Heart left ventricle (tissue), 13 donors: ENCODE measurements at regions not wholly inside any gene's neighbourhood (a gene's known extent, or its start where the extent isn't known, plus 50 kb on each side); places are given as distances from the start of the nearest gene placed in this dataset.

Experiments
- CTCF ChIP-seq, 12 donors: fragments of 200-600 bp; sonication (generic) in 4 of 12; IDR thresholded peaks; one replicate each; pipeline versions ENCODE4 v1.5.0 to v1.8.0; 2018 to 2022; ENCODE audit warnings: antibody characterized with exemption in 12 of 12, mild to moderate bottlenecking in 5 of 12
- POLR2A ChIP-seq, 2 donors: fragments of 450-650 bp; IDR thresholded peaks; one replicate each; pipeline ENCODE4 v1.6.1; 2017; ENCODE audit warnings: antibody characterized with exemption in 2 of 2, mild to moderate bottlenecking in 2 of 2, moderate library complexity in 2 of 2
- donor health status: ischemic (EF 13 %, LVEDD 7.1; RV severe dilation, severe dysfunction).
- donor health status: DM: no; HTN: yes; CAD: no.
- donor health status: DM: no; HTN: no; CAD: no.
- donor health status: ischemic (EF 25% LVEDD 6.9; RV normal size, moderate dysfunction).
- donor health status: ischemic (EF 25% LVEDD 5.7; RV mildly dilated, moderate dysfunction).
- donor health status: ischemic (EF 35%, LVEDD 5.7; RV mildly dilated, moderate dysfunction).
- donor health status: nonischemic (EF 11% LVEDD 7.7; RV severe dilation, severe dysfunction).
- donor health status: DM: yes; HTN: yes; CAD: no.
- donor health status: PGD.
- donor health status: ischemic (EF 29% LVEDD 5.4; RV normal size, mild dysfunction).
- donor health status: nonischemic (EF 23%, LVEDD 6.1; RV moderate dilation, normal function).

DNA sequence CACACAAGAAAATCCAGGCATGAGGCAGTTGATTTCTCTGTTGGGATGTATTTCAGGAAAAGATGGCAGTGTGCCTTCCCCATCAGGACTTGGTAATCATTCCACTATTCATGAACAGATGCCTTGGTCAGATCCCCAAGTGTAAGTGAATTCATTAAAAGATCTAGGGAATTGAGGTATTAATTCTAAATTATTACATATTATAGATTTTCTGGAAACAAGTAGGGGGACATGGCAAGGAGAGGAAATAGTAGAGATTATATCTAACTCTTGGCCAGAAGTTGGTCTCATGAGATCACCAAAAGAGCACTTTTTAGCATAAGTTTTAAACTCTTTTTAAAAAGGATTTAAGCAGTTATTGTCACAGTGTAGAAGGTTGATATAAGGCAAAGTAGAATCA lies 74.4 kb upstream of the MDFIC2 start:
- TF ChIP-seq CTCF (IDR thresholded peaks at IDR 0.05) (no peak), POLR2A (IDR thresholded peaks at IDR 0.05) (no peak)
